ENCODE measurements at regions not wholly inside any gene's neighbourhood (a gene's known extent, or its start where the extent isn't known, plus 50 kb on each side); places are given as distances from the start of the nearest gene placed in this dataset.
"Not testable (repeated sequence)": the region's sequence is repeated elsewhere in the genome, so short reads cannot be mapped to it uniquely, and the experiment has no call there.

- peak; percentile 72 for DNase-seq (ENCODE audit: low spot score)
Observed at GRCh38 chr16:88331989-88332920, 50.5 kb upstream of the ZNF469 start.

DNA sequence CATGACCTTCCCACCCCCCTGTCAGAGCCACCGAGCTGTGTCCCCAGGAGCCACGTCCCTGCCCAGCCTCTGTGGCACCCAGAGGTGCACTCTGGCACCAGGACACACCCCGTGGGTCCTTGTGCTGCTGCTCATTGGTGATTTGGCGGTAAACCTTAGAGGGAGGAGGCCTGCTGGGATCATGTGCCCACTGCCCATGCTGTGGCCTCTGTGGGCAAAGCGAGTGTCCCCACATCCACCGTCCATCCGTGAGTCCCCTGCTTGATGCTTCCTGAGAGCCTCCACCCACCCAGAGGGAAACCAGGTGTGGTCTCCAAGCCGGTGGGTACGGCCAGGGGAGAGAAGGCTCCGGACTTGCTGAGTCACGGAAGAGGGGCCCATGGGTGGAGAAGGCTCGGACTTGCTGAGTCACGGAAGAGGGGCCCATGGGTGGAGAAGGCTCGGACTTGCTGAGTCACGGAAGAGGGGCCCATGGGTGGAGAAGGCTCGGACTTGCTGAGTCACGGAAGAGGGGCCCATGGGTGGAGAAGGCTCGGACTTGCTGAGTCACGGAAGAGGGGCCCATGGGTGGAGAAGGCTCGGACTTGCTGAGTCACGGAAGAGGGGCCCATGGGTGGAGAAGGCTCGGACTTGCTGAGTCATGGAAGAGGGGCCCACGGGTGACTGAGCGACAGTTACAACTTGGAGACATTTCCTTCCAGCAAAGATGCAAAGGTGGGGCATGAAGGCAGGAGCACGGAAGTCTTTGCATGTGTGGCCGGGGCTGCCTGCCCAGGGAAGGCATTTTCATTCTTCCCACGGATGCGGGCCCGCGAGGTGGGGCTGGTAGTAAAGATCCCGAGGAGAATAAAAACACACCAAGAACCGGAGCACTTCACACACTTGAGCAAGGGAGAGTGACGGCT, 49.6 kb upstream of the ZNF469 start:
- DNase-seq (ENCODE audit: low spot score), result not testable (repeated sequence)

All from ureter (tissue), 1 donor.